HG03139 (cell line): ENCODE measurements at regions not wholly inside any gene's neighbourhood (a gene's known extent, or its start where the extent isn't known, plus 50 kb on each side); places are given as distances from the start of the nearest gene placed in this dataset.
"Not testable (repeated sequence)": the region's sequence is repeated elsewhere in the genome, so short reads cannot be mapped to it uniquely, and the experiment has no call there.

Experiments
- ATAC-seq: cut with Tn5 transposase; IDR thresholded peaks from one replicate; pipeline ENCODE4 v1.9.1; 2021; ENCODE audit not compliant: unreplicated experiment

DNA sequence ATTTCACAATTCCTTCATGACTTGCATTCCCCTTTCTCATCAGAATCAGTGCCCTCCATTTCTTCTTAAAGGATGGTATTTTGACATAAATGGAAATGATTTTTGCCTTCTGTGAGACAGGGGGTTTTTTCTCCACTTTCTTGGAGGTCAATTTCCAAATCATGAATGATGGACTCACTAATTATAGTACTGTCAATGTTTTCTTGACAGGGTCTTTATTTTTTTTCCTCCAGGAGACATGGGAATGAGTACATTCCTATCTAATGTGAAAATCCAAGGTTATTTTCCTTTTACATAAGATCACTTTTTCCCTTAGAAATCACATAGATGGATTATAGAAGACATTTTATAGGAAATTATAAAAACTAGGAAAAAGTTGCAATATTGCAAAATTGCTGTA is 141.7 kb downstream of the SPATA31A6 start:
- not testable (repeated sequence) for ATAC-seq

GRCh38 chr9:42325561-42325960 is 142.1 kb downstream of the SPATA31A6 start:
- not testable (repeated sequence) for ATAC-seq

- not testable (repeated sequence) for ATAC-seq
These were observed 143.0 kb downstream of the SPATA31A6 start for GRCh38 chr9:42326482-42326881.

GRCh38 chr9:42335342-42335741 is 151.9 kb downstream of the SPATA31A6 start:
- not testable (repeated sequence) for ATAC-seq

DNA sequence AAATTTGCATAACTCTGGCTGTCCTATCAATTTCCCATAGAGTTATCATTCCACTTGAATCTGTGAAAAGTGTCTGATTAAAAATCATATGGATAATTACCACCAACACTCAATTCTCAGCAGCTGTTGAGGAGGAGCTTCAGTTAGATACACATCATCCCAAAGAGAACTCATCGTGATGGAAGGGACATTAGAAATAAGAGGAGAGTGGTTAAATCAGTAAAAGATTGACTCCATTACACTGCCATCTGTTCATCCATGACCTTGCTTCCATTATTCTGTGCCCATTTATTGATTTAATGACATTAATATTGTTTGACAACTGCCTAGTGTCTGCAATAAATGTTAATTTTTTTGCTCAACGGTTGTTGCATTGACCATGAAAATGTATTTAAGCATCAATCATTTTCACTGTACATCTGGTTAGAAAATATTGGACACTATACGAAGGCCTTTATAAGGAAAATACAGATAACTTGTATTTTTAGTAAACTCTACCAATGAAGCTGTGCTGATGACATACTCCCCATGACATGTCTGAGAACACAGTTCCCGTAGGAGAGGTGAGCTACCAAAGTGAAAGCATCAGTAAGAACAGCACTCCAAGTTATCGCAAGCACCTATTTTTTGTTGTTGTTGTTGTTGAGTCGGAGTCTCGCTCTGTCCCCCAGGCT is 152.7 kb downstream of the SPATA31A6 start:
- ATAC-seq, result not testable (repeated sequence)

- ATAC-seq, result not testable (repeated sequence)
These were observed 154.8 kb downstream of the SPATA31A6 start for GRCh38 chr9:42338275-42338674.

- ATAC-seq, result not testable (repeated sequence)
These were observed 156.4 kb downstream of the SPATA31A6 start for GRCh38 chr9:42339671-42340434.

DNA sequence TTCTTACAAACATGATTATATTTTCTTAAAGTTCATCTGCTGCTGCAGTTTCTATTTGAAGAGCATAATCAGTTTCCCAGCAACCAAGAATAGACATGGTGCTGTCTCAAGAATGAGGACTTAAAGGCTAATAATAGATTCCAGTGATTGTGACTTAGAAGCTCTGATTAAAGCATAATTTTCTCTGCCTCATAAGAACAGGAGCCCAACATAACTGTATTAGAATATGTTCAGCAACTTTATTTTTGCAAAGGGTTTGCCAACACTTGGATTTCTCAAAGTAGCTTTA is 156.9 kb downstream of the SPATA31A6 start:
- not testable (repeated sequence) for ATAC-seq

DNA sequence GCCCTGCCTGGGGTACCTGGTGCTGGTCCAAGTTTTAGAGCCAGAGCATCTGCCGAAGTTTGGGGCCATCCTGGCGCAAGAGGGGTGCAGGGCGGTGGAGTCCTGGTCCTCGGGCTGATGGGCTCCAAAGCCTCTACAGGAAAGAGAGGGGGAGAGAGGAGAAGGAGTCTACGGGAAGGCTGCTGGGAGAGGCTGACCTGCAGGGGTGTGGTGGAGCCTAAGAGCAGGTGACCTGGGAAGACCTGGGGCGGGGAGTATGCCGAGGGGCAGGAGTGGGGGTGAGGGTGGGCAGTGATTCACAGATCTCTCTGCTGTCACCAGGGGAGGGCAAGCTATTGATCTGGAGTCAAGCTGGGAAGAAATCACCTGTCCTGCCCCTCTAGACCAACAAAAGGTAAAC is 158.4 kb downstream of the SPATA31A6 start:
- not testable (repeated sequence) for ATAC-seq

- ATAC-seq, result not testable (repeated sequence)
These were observed 158.8 kb downstream of the SPATA31A6 start for GRCh38 chr9:42342297-42342696.

GRCh38 chr9:42344508-42344907 is 161.0 kb downstream of the SPATA31A6 start:
- ATAC-seq, result not testable (repeated sequence)

- not testable (repeated sequence) for ATAC-seq
These were observed 163.5 kb downstream of the SPATA31A6 start for GRCh38 chr9:42346916-42347315.

DNA sequence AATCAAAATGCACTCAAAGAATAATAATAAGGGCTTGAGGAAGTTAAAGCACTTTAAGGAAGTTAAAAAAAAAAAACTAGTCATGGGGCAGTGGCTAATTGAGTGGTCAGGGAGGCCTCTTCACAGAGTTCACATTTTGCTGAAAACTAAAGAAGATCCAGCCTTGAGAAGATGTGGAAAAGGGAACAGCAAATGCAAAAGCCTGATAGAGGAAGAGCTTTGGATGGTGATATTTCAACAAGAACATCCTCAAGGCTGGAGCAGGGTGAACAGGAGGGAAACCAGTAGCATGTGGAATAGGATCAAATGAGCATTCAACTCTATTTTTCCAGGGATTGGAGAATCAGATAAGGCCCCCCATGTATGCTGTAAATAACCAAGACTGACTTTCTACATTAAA is 165.7 kb downstream of the SPATA31A6 start:
- not testable (repeated sequence) for ATAC-seq

- not testable (repeated sequence) for ATAC-seq
These were observed 167.0 kb downstream of the SPATA31A6 start for GRCh38 chr9:42350412-42350811.

DNA sequence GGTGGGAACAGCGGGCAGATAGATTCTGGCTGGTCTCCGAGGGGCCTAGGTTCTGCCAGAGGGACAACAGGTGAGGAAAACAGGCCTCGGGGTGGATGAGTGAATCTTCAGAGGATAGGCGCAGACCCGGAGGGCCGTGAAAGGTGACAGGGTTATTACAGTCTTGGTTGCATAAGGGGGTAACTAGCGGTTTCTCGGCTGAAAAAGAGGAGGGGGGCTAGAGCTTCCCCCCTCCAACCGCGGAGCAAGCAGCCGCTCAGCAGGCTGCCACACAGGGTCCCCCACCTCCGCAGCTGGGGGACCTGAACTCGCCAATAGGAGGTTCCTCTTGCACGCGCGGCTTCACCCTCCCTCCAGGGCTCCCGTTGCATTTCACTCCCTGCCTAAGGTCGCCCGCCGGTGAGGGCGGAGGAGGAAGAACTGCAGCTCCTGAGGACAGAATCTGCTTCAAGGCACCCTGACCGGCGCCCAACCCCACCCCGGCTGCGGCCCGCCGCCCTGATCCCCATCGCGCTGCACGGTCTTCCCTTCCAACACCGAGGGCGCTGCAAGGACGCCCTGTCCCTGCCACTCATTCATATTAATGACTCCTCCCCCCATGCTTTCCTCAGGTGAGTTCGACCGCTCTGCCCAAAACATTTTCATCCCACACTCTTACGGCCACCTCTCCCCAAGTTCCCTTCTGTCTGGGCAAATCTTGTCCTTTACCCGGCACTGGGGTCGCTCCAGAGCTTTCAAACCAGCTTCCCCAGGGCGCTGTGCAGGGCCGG is 174.3 kb downstream of the SPATA31A6 start:
- not testable (repeated sequence) for ATAC-seq

- not testable (repeated sequence) for ATAC-seq
These were observed 175.3 kb downstream of the SPATA31A6 start for GRCh38 chr9:42358626-42359247.

- ATAC-seq, result not testable (repeated sequence)
These were observed 181.2 kb downstream of the SPATA31A6 start for GRCh38 chr9:42364410-42365243.

DNA sequence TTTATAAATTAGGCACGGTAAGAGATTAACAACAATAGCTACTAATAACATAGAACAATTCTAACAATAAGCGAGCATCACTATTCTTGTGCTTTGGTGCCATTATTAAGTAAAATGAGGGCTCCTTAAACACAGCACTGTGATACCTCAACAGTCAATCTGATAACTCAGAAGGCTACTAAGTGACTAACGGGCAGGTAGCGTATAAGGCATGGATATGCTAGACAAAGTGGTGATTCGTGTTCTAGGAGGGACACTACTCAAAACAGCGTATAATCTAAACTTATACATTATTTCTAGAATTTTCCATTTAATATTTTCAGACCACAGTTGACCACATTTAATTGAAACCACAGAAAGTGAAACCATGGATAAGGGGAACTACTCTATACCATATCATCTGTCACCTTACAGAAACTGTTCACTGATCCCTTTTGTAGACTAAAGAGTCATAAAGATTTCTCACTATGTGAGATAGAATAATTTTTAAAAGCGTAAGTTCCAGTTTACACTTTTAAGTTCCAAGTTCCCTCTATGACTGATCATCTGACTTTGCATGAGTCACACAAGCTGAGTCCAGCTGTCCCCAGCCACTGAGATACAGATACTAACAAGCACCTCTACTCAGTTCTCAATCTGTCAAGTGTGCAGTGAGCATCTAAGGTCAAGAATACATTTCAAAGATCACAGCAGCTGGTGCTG is 181.9 kb downstream of the SPATA31A6 start:
- ATAC-seq, result peak; percentile 78

DNA sequence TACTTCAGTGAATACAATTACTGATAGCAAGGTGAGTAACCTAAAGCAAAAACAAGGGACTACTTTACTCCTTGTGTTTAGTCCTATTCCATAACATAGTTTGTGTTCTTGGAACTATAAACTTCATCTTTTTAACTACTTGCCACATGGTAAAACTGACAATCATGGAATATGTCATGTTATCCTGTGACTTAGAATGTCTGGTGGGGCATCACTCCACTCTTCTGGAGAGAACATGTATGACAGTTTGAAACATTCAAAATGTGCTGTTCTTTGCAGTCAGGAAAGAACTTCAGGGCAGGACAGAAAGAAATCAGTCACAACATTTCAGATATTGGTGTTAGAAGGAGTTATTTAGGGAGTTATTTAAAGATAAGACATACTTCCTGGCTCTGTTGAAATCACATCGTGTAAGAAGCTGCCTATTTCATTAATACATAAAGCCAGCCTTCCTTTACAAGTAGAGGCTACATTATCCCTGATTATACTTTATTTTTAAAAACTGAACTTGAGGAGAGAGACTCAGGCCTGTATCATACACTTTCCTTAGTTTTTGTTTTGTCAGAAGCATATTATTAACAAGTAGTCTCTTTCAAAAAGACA is 184.9 kb downstream of the SPATA31A6 start:
- ATAC-seq, result not testable (repeated sequence)
